Smooth muscle cell (in vitro differentiated cells): ENCODE measurements at regions not wholly inside any gene's neighbourhood (a gene's known extent, or its start where the extent isn't known, plus 50 kb on each side); places are given as distances from the start of the nearest gene placed in this dataset.

Source experiments
- DNase-seq: peaks from one replicate; lab custom pipeline; 2025; ENCODE audit not compliant: unreplicated experiment; lab: John Stamatoyannopoulos, UW
- H2AFZ ChIP-seq: fragments of 200-600 bp; sonication (generic); 2 replicates; pipeline ENCODE4 v1.6.0; 2016; ENCODE audit warnings: antibody characterized with exemption, low read depth, mild to moderate bottlenecking
- H3F3A ChIP-seq: fragments of 200-600 bp; sonication (generic); 2 replicates; pipeline ENCODE4 v1.6.0; 2017; ENCODE audit warnings: antibody characterized with exemption, low read depth
- H3K27ac ChIP-seq: fragments of 200-600 bp; sonication (generic); 2 replicates; pipeline ENCODE4 v1.5.1; 2016; ENCODE audit warnings: low read depth, mild to moderate bottlenecking
- H3K27me3 ChIP-seq: fragments of 200-600 bp; sonication (generic); 2 replicates; pipeline ENCODE4 v1.6.1; 2016; ENCODE audit warnings: low read depth, mild to moderate bottlenecking
- H3K36me3 ChIP-seq: fragments of 200-600 bp; sonication (generic); 2 replicates; pipeline ENCODE4 v1.5.1; 2016; ENCODE audit warnings: low read depth
- H3K4me1 ChIP-seq: fragments of 200-600 bp; sonication (generic); 2 replicates; pipeline ENCODE4 v1.5.1; 2016; ENCODE audit warnings: low read depth
- H3K4me2 ChIP-seq: fragments of 200-600 bp; sonication (generic); 2 replicates; pipeline ENCODE4 v1.6.0; 2016; ENCODE audit warnings: mild to moderate bottlenecking
- H3K4me3 ChIP-seq: fragments of 200-600 bp; sonication (generic); 2 replicates; pipeline ENCODE4 v1.5.1; 2016; ENCODE audit warnings: mild to moderate bottlenecking
- H3K79me2 ChIP-seq: fragments of 200-600 bp; sonication (generic); 2 replicates; pipeline ENCODE4 v1.6.0; 2016; ENCODE audit warnings: low read depth, mild to moderate bottlenecking
- H3K9ac ChIP-seq: fragments of 200-600 bp; sonication (generic); 2 replicates; pipeline ENCODE4 v1.6.0; 2016; ENCODE audit warnings: low read depth
- H3K9me3 ChIP-seq: fragments of 200-600 bp; sonication (generic); replicated peaks from 2 replicates; pipeline ENCODE4 v1.5.1; 2016; ENCODE audit warnings: low read depth
- H4K20me1 ChIP-seq: fragments of 200-600 bp; sonication (generic); 2 replicates; pipeline ENCODE4 v1.6.0; 2016; ENCODE audit warnings: low read depth
- CTCF ChIP-seq: fragments of 200-600 bp; sonication (generic); IDR thresholded peaks from 2 replicates; pipeline ENCODE4 v1.5.1; 2017; ENCODE audit warnings: borderline replicate concordance, mild to moderate bottlenecking, antibody characterized with exemption; ENCODE audit not compliant: insufficient read depth, poor library complexity, severe bottlenecking
- WGBS: methylation state at CpG from one replicate; pipeline ENCODE4 v1.1.7; 2016; ENCODE audit warnings: low lambda C conversion rate; 5-methylcytosine and 5-hydroxymethylcytosine counted together

- WGBS: 71% methylated on average over 4 of the region's 4 CpGs
- DNase-seq: no peak
- TF ChIP-seq CTCF: no peak
These were observed 568.8 kb downstream of the AJAP1 start for GRCh38 chr1:5223206-5223605.

GRCh38 chr1:5222626-5223025, 568.2 kb downstream of the AJAP1 start:
- Histone ChIP-seq H3K9ac (no peak overlapping the region), H3K4me2 (no peak overlapping the region), H3K4me3 (no peak overlapping the region), H3K27me3 (no peaks in the 10 kb centered on the region), H3K79me2 (no peaks in the 10 kb centered on the region), H3F3A (no peaks in the 10 kb centered on the region), H3K27ac (no peak overlapping the region), H3K9me3 (no peaks in the 10 kb centered on the region), H2AFZ (no peak overlapping the region), H4K20me1 (no peaks in the 10 kb centered on the region), H3K4me1 (peaks cover 13% of the 10 kb centered on the region), H3K36me3 (no peaks in the 10 kb centered on the region)
- no peak for TF ChIP-seq CTCF
- no peak for DNase-seq
- WGBS: 69% methylated on average over 4 of the region's 4 CpGs

More at GRCh38 chr1:5223206-5223605, 568.8 kb downstream of the AJAP1 start:
- H3K4me1 ChIP-seq: peaks cover 13% of the 10 kb centered on the region
- H3K27me3 ChIP-seq: no peaks in the 10 kb centered on the region
- no peaks in the 10 kb centered on the region for H3K9me3 ChIP-seq
- H3F3A ChIP-seq: no peaks in the 10 kb centered on the region
- no peak overlapping the region for H3K9ac ChIP-seq
- no peak overlapping the region for H3K4me2 ChIP-seq
- no peak overlapping the region for H3K4me3 ChIP-seq
- H3K79me2 ChIP-seq: no peaks in the 10 kb centered on the region
- no peak overlapping the region for H3K27ac ChIP-seq
- H3K36me3 ChIP-seq: no peaks in the 10 kb centered on the region
- no peak overlapping the region for H2AFZ ChIP-seq
- H4K20me1 ChIP-seq: no peaks in the 10 kb centered on the region

DNA sequence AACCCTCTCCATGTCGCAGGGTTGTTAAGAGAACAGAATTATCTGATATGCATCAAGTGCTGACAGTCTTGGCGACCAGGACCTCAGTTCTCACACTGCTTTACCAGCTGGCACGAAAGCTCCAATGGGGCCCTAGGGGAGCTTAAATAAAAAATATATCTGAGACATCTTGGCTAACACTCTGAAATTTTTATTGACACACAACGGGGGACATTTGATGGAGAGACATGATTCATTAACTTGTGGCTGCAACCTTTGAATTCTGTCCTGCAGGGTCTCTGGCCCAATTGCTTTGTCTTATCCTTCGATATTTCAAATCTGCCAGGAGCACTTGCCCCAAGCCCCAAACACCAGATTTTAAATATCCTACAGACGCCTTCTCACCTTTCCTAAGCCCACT, 567.0 kb downstream of the AJAP1 start:
- Histone ChIP-seq H3K27ac (no peak overlapping the region), H3F3A (no peaks in the 10 kb centered on the region), H2AFZ (no peak overlapping the region), H4K20me1 (no peaks in the 10 kb centered on the region), H3K9me3 (no peaks in the 10 kb centered on the region), H3K27me3 (no peaks in the 10 kb centered on the region), H3K9ac (no peak overlapping the region), H3K4me1 (peaks cover 12% of the 10 kb centered on the region), H3K36me3 (no peaks in the 10 kb centered on the region), H3K4me3 (no peak overlapping the region), H3K79me2 (no peaks in the 10 kb centered on the region), H3K4me2 (no peak overlapping the region)
- no peak for DNase-seq
- WGBS: 80% methylated on average over 6 of the region's 6 CpGs
- TF ChIP-seq CTCF: no peak

DNA sequence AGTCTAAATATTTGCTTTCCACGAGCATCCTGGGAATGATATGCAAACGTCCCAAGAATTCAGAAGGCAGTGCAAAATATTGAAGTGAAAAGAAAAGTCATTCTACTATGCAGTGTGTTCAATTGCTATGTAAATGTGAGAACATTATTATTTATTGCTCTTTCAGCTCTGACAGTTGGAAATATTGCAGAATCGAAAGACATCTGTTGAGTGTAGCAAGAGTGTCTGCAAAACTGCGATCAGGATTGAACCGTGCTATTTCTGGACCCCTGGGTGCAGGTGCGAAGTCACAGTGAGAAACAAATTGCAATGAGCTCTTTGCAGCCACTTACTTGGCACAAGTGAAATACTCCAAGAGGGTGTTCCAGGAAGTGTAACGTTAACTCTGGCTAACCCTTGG, 566.4 kb downstream of the AJAP1 start:
- no peak overlapping the region for H3K4me3 ChIP-seq
- H3K27ac ChIP-seq: no peak overlapping the region
- H3K9me3 ChIP-seq: no peaks in the 10 kb centered on the region
- TF ChIP-seq CTCF: no peak
- H3F3A ChIP-seq: no peaks in the 10 kb centered on the region
- no peak overlapping the region for H2AFZ ChIP-seq
- H3K9ac ChIP-seq: no peak overlapping the region
- H4K20me1 ChIP-seq: no peaks in the 10 kb centered on the region
- no peaks in the 10 kb centered on the region for H3K27me3 ChIP-seq
- no peaks in the 10 kb centered on the region for H3K79me2 ChIP-seq
- WGBS: 79% methylated on average over 7 of the region's 7 CpGs
- no peak overlapping the region for H3K4me2 ChIP-seq
- DNase-seq: no peak
- H3K36me3 ChIP-seq: no peaks in the 10 kb centered on the region
- peaks cover 5% of the 10 kb centered on the region for H3K4me1 ChIP-seq
